GM19025 (cell line): ENCODE measurements at regions not wholly inside any gene's neighbourhood (a gene's known extent, or its start where the extent isn't known, plus 50 kb on each side); places are given as distances from the start of the nearest gene placed in this dataset.

Experiments used
- ATAC-seq: cut with Tn5 transposase; IDR thresholded peaks from one replicate; pipeline ENCODE4 v1.9.1; 2021; ENCODE audit warnings: mild to moderate bottlenecking, low read depth, moderate library complexity; ENCODE audit not compliant: unreplicated experiment

DNA sequence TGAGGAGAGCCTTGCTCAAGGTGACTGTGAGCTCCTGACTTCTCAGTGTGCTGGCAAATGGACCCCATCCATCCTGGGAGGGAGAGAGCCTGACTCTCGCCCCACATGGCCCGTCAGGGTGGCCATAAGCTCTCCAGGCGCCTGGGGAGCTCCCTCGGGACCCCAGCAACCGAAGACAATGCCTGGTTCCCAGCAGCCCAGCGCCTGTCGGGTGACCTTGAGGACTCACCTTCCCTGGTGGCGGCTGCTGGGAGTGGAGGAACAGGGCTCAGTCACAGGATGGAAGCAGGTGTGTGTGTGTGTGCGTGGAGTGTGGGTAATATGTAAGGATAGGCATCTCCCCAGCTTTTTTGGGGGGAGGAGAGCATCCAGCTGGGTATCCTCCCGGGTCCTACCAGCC lies 190.3 kb downstream of the MELK start:
- no peak for ATAC-seq

DNA sequence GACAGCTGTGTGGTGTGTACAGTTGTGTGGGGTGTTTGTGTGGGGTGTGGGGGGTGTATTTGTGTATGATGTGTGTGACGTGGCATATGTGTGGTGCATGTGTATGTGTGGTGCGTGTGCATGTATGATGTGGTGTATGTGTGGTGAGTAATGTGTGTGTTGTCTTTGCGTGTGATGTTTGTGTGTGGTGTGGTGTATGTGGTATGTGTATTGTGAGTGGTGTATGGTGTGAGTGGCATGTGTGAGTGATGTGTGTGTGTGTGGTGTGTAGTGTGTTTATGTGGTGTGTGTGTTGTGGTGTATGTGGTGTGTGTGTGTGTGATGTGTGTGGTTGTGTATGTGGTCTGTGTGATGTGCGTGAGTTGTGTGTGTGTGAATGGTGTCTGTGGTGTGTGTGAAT lies 191.1 kb downstream of the MELK start:
- ATAC-seq = no peak

GRCh38 chr9:36764364-36765076 lies 191.8 kb downstream of the MELK start:
- no peak for ATAC-seq

- ATAC-seq = no peak
Observed at GRCh38 chr9:36765077-36765390, 192.3 kb downstream of the MELK start.

- peak; percentile 98 for ATAC-seq
Observed at GRCh38 chr9:36765468-36766341, 193.0 kb downstream of the MELK start.

GRCh38 chr9:36768677-36769076 lies 196.0 kb downstream of the MELK start:
- ATAC-seq = no peak

DNA sequence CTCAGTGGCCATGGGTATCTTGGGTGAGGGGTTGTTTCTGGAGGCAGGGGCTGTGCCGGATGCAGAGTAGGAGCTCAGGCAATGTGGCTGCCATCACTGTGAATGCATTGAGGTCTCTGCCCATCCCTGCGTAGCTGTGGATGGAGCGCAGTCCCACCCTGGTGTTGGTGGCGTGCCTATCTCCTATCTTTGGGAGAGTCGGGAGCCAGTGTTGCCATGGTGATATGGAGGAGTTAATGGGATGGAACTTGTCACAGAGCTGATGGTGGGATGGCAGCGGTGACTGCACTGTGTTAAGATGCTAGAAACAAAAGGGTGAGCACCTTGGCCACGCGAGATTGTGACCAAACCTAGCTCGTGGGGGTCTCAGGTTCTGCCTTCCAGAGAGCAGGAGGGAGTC lies 197.3 kb downstream of the MELK start:
- ATAC-seq = no peak

GRCh38 chr9:36772449-36773403 lies 200.0 kb downstream of the MELK start:
- no peak for ATAC-seq

DNA sequence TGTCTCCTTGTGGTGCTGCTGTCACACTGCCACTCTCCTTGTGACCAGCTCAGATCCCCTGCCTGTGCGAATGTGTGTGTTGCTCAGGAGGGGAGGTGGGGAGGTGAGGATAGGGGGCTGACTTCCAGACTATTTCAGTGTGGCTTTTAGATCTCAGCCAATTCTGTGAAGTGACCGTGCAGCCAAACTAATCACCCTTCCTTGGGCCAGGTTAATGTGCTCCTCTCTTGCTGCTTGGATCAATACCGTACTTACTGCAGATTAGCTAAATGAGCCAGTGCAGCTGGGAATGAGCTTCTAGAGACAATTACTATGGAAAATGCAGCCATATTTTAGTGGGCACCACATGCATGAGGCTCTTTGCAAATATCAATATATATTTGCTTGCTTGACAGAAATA lies 206.0 kb downstream of the MELK start:
- no peak for ATAC-seq

- no peak for ATAC-seq
Observed at GRCh38 chr9:36779582-36779981, 206.9 kb downstream of the MELK start.

- no peak for ATAC-seq
Observed at GRCh38 chr9:36780186-36780585, 207.5 kb downstream of the MELK start.

- ATAC-seq = no peak
Observed at GRCh38 chr9:36781533-36781932, 208.8 kb downstream of the MELK start.
